HG03097 (cell line): ENCODE measurements at regions not wholly inside any gene's neighbourhood (a gene's known extent, or its start where the extent isn't known, plus 50 kb on each side); places are given as distances from the start of the nearest gene placed in this dataset.
"Not testable (repeated sequence)": the region's sequence is repeated elsewhere in the genome, so short reads cannot be mapped to it uniquely, and the experiment has no call there.

ENCODE experiments used
- ATAC-seq: cut with Tn5 transposase; IDR thresholded peaks from one replicate; pipeline ENCODE4 v1.9.1; 2021; ENCODE audit not compliant: unreplicated experiment, low FRiP score

- ATAC-seq = no peak
Observed at GRCh38 chr15:26084771-26085170, 221.6 kb upstream of the ATP10A start.

- ATAC-seq = no peak
Observed at GRCh38 chr15:26083896-26084295, 220.8 kb upstream of the ATP10A start.

- ATAC-seq = no peak
Observed at GRCh38 chr15:26083457-26083856, 220.3 kb upstream of the ATP10A start.

GRCh38 chr15:26082221-26083109 is 219.3 kb upstream of the ATP10A start:
- peak; percentile 88 for ATAC-seq

- no peak for ATAC-seq
Observed at GRCh38 chr15:26081758-26082220, 218.7 kb upstream of the ATP10A start.

GRCh38 chr15:26075770-26076169 is 212.6 kb upstream of the ATP10A start:
- no peak for ATAC-seq

GRCh38 chr15:26073430-26074333 is 210.6 kb upstream of the ATP10A start:
- no peak for ATAC-seq

GRCh38 chr15:26070095-26070532 is 207.0 kb upstream of the ATP10A start:
- ATAC-seq = no peak

GRCh38 chr15:26069231-26069641 is 206.1 kb upstream of the ATP10A start:
- no peak for ATAC-seq

GRCh38 chr15:26066896-26067295 is 203.8 kb upstream of the ATP10A start:
- no peak for ATAC-seq

- ATAC-seq = no peak
Observed at GRCh38 chr15:26065723-26066122, 202.6 kb upstream of the ATP10A start.

- ATAC-seq = no peak
Observed at GRCh38 chr15:26061248-26061647, 198.1 kb upstream of the ATP10A start.

GRCh38 chr15:26056766-26057165 is 193.6 kb upstream of the ATP10A start:
- ATAC-seq = not testable (repeated sequence)

GRCh38 chr15:26051761-26052675 is 188.9 kb upstream of the ATP10A start:
- no peak for ATAC-seq

GRCh38 chr15:26050984-26051383 is 187.9 kb upstream of the ATP10A start:
- no peak for ATAC-seq

- ATAC-seq = no peak
Observed at GRCh38 chr15:26049900-26050657, 187.0 kb upstream of the ATP10A start.

- ATAC-seq = no peak
Observed at GRCh38 chr15:26048669-26049068, 185.5 kb upstream of the ATP10A start.

GRCh38 chr15:26045516-26045915 is 182.4 kb upstream of the ATP10A start:
- no peak for ATAC-seq

- no peak for ATAC-seq
Observed at GRCh38 chr15:26043018-26043417, 179.9 kb upstream of the ATP10A start.
